ENCODE measurements at regions not wholly inside any gene's neighbourhood (a gene's known extent, or its start where the extent isn't known, plus 50 kb on each side); places are given as distances from the start of the nearest gene placed in this dataset.
"Not testable (repeated sequence)": the region's sequence is repeated elsewhere in the genome, so short reads cannot be mapped to it uniquely, and the experiment has no call there.

- no peak for DNase-seq
Measured at GRCh38 chr11:13782390-13783075, 114.1 kb downstream of the FAR1 start.

- DNase-seq, result no peak
Measured at GRCh38 chr11:13784441-13784840, 116.0 kb downstream of the FAR1 start.

- DNase-seq, result no peak
Measured at GRCh38 chr11:13784855-13785254, 116.4 kb downstream of the FAR1 start.

- DNase-seq, result no peak
Measured at GRCh38 chr11:13786688-13787087, 118.2 kb downstream of the FAR1 start.

GRCh38 chr11:13797616-13798015, 129.1 kb downstream of the FAR1 start:
- DNase-seq, result not testable (repeated sequence)

GRCh38 chr11:13800901-13801300, 132.4 kb downstream of the FAR1 start:
- no peak for DNase-seq

- no peak for DNase-seq
Measured at GRCh38 chr11:13818325-13818724, 144.2 kb upstream of the SPON1 start.

GRCh38 chr11:13826505-13827278, 135.8 kb upstream of the SPON1 start:
- no peak for DNase-seq

GRCh38 chr11:13831696-13832095, 130.8 kb upstream of the SPON1 start:
- no peak for DNase-seq

- no peak for DNase-seq
Measured at GRCh38 chr11:13834463-13834862, 128.1 kb upstream of the SPON1 start.

GRCh38 chr11:13836666-13837065, 125.9 kb upstream of the SPON1 start:
- DNase-seq, result no peak

- no peak for DNase-seq
Measured at GRCh38 chr11:13837286-13837685, 125.2 kb upstream of the SPON1 start.

GRCh38 chr11:13841393-13841792, 121.1 kb upstream of the SPON1 start:
- DNase-seq, result no peak

- no peak for DNase-seq
Measured at GRCh38 chr11:13848031-13848430, 114.5 kb upstream of the SPON1 start.

- no peak for DNase-seq
Measured at GRCh38 chr11:13850231-13851005, 112.1 kb upstream of the SPON1 start.

- DNase-seq, result no peak
Measured at GRCh38 chr11:13851691-13852090, 110.8 kb upstream of the SPON1 start.

- DNase-seq, result no peak
Measured at GRCh38 chr11:13852481-13852880, 110.0 kb upstream of the SPON1 start.

- no peak for DNase-seq
Measured at GRCh38 chr11:13857828-13858227, 104.7 kb upstream of the SPON1 start.

- peak; percentile 43 for DNase-seq
Measured at GRCh38 chr11:13859892-13860291, 102.6 kb upstream of the SPON1 start.

- peak; percentile 6 for DNase-seq
Measured at GRCh38 chr11:13861411-13861810, 101.1 kb upstream of the SPON1 start.

- no peak for DNase-seq
Measured at GRCh38 chr11:13862845-13863392, 99.6 kb upstream of the SPON1 start.

- DNase-seq, result peak; percentile 79
Measured at GRCh38 chr11:13868710-13869397, 93.7 kb upstream of the SPON1 start.

GRCh38 chr11:13869398-13869886, 93.1 kb upstream of the SPON1 start:
- no peak for DNase-seq
